SK-N-SH treated with all-trans-retinoic acid at 6 μM for 48 hours (cell line): ENCODE measurements at regions not wholly inside any gene's neighbourhood (a gene's known extent, or its start where the extent isn't known, plus 50 kb on each side); places are given as distances from the start of the nearest gene placed in this dataset.

Experiments used
- CSRNP3 ChIP-seq: fragments of 250-450 bp; sonication (Bioruptor Pico); IDR thresholded peaks from 2 replicates; pipeline ENCODE4 v1.5.1; 2021; ENCODE audit warnings: mild to moderate bottlenecking, moderate library complexity
- ESRRG ChIP-seq: fragments of 250-450 bp; sonication (Bioruptor Pico); IDR thresholded peaks from 2 replicates; pipeline ENCODE4 v1.6.1; 2021; ENCODE audit warnings: mild to moderate bottlenecking
- GLIS3 ChIP-seq: fragments of 250-450 bp; sonication (Bioruptor Pico); IDR thresholded peaks from 2 replicates; pipeline ENCODE4 v1.5.0; 2020; ENCODE audit warnings: mild to moderate bottlenecking, moderate library complexity
- OSR1 ChIP-seq: fragments of 250-450 bp; sonication (Bioruptor Pico); IDR thresholded peaks from 2 replicates; pipeline ENCODE4 v1.8.0; 2022; ENCODE audit warnings: moderate library complexity, mild to moderate bottlenecking, inconsistent platforms
- POU6F1 ChIP-seq: fragments of 250-450 bp; sonication (Bioruptor Pico); IDR thresholded peaks from 2 replicates; pipeline ENCODE4 v1.8.0; 2021; ENCODE audit warnings: low read depth, mild to moderate bottlenecking, moderate library complexity, borderline replicate concordance
- RARB ChIP-seq: fragments of 250-450 bp; sonication (Bioruptor Pico); IDR thresholded peaks from 2 replicates; pipeline ENCODE4 v1.8.0; 2021; ENCODE audit warnings: mild to moderate bottlenecking, moderate library complexity
- ZC3H10 ChIP-seq: fragments of 250-450 bp; sonication (Bioruptor Pico); IDR thresholded peaks from 2 replicates; pipeline ENCODE4 v1.5.1; 2021; ENCODE audit warnings: mild to moderate bottlenecking, moderate library complexity
- ZFP3 ChIP-seq: fragments of 250-450 bp; sonication (Bioruptor Pico); IDR thresholded peaks from 2 replicates; pipeline ENCODE4 v1.5.0; 2020; ENCODE audit warnings: mild to moderate bottlenecking, moderate library complexity
- ZFP30 ChIP-seq: fragments of 450-650 bp; formaldehyde crosslinking; IDR thresholded peaks from 2 replicates; pipeline ENCODE4 v1.5.0; 2022; ENCODE audit warnings: mild to moderate bottlenecking, moderate library complexity
- ZNF8 ChIP-seq: fragments of 450-650 bp; formaldehyde crosslinking; IDR thresholded peaks from 2 replicates; pipeline ENCODE4 v1.5.0; 2020; ENCODE audit warnings: mild to moderate bottlenecking, moderate library complexity

- TF ChIP-seq POU6F1 (no peak), ZNF8 (CRISPR knock-in tag) (no peak), OSR1 (CRISPR knock-in tag) (no peak), RARB (CRISPR knock-in tag) (no peak), ZFP30 (CRISPR knock-in tag) (no peak), ESRRG (CRISPR knock-in tag) (no peak), ZC3H10 (CRISPR knock-in tag) (no peak), GLIS3 (CRISPR knock-in tag) (no peak), ZFP3 (CRISPR knock-in tag) (no peak), CSRNP3 (CRISPR knock-in tag) (no peak)
Measured at GRCh38 chr14:28052251-28052650, 714.3 kb upstream of the FOXG1 start.
